Retinal pigment epithelial cell (primary cell): ENCODE measurements at regions not wholly inside any gene's neighbourhood (a gene's known extent, or its start where the extent isn't known, plus 50 kb on each side); places are given as distances from the start of the nearest gene placed in this dataset.
"Not testable (repeated sequence)": the region's sequence is repeated elsewhere in the genome, so short reads cannot be mapped to it uniquely, and the experiment has no call there.

Experiments used
- DNase-seq: peaks from one replicate; pipeline ENCODE4 v3.0.0-alpha.2; 2010; ENCODE audit warnings: low read depth
- H3K4me3 ChIP-seq: 2 replicates; pipeline ENCODE4 v1.5.1; 2011; ENCODE audit warnings: mild to moderate bottlenecking, low read length, control low read depth, moderate library complexity
- CTCF ChIP-seq: conservative IDR thresholded peaks from 2 replicates; pipeline ENCODE4 v1.5.1; 2011; ENCODE audit warnings: low read depth, low read length, control low read depth, inconsistent platforms

DNA sequence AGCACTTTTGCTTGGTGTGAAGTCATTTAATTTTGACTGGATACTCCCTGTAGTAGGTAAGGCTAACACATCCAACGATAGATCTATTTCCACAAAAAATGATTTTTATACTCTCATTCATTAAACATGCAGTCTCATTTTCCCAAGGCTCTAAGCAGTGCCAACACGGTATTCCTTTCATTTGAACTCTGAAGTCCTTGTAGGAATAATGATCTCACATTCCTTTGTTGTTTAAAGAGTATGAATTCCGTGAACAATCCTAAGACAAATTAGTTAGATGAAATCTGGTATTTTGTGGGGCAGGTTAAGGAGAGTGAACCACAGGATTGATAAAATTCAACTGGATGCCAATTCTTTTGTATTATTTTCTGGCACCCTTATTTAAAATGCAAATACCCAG lies 66.6 kb downstream of the LACC1 start:
- TF ChIP-seq CTCF = no peak
- H3K4me3 ChIP-seq = no peak overlapping the region
- DNase-seq = peak; percentile 24

GRCh38 chr13:43947897-43948458 lies 68.3 kb downstream of the LACC1 start:
- no peak overlapping the region for H3K4me3 ChIP-seq
- DNase-seq = no peak
- TF ChIP-seq CTCF = no peak

DNA sequence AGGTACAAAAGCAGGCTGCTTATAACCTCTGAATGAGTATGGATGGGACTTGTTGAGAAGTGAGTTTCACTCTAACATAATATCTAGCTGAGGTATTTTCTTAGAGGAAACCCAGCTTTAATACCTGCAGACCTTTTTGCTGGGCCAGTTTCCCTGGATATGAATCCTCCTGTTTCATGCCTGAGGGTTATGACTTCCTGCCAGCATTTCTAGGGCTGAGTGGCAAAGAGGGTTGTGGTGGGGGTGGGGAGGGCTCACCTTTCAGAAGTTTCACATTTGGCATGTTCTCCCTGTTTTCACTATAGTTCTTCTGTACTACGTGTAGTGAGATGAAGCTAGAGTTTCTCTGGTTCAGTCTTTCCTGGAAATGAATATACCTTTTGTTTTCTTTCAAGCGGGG lies 73.7 kb downstream of the LACC1 start:
- H3K4me3 ChIP-seq = no peak overlapping the region
- DNase-seq = no peak
- no peak for TF ChIP-seq CTCF

DNA sequence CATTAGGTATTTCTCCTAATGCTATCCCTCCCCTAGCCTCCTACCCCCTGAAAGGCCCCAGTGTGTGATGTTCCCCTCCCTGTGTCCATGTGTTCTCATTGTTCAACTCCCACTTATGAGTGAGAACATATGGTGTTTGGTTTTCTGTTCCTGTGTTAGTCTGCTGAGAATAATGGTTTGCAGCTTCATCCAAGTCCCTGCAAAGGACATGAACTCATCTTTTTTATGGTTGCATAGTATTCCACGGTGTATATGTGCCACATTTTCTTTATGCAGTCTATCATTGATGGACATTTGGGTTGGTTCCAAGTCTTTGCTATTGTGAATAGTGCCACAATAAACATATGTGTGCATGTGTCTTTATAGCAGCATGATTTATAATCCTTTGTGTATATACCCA lies 77.3 kb downstream of the LACC1 start:
- H3K4me3 ChIP-seq = not testable (repeated sequence)

DNA sequence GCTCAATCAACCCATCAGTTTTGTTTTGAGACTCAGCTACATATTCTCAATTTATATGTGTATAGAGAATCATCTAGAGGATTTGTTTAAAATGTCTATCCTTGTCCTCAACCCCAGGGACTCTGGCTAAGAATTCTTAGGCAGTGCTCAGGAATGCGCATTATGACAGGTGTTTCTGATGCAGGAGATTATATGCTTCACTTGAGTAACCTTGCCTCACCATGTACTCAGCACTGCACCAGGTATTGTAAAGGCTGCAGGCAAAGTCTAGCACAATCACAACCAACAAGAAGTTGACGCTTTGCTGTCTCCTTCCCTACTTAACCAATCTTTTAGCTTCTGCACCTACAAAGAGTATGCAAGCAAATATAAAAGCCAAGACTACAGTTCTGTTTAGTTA lies 79.6 kb downstream of the LACC1 start:
- no peak overlapping the region for H3K4me3 ChIP-seq
- no peak for TF ChIP-seq CTCF
- DNase-seq = no peak

More for the DNA sequence above, 77.3 kb downstream of the LACC1 start:
- not testable (repeated sequence) for DNase-seq

DNA sequence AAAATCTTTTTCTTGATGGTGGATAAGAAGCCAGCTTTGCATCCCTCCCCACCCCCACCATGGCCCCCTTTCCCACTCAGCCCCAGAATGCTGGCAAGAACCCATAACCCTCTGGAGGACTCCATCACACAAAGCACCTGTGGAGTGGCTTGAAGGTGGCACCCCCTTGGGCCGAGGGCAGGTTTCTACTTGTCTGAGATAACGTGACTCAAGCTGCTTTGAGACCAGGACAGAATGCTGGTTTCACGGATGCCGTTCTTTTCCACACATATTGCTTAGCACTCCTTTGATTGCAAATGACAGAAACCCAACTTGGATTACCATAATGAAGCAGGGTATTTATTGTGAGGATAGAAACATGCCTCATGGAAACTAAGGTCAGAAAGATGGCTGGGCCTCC lies 82.2 kb downstream of the LACC1 start:
- no peak for DNase-seq

DNA sequence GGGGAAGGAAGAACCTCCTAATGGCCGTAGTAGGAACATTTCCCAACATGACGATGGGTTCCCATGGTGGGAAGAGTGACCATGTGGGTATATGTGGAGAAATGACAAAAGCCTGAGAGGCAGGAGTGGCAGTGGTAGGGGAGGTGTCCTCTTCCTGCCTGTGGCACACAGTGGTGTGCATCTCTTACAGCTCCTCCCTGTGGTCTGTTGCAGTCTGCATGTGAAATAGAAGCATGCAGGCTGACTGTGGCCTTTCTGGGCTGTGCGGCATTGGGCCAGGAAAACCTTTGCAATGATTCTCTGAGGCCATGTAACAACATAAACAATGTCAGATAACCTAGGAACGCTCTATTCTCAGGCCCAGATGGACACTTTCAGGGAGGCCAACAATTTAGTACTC lies 84.0 kb downstream of the LACC1 start:
- no peak for TF ChIP-seq CTCF
- DNase-seq = no peak
- no peak overlapping the region for H3K4me3 ChIP-seq

More for the DNA sequence above, 82.2 kb downstream of the LACC1 start:
- no peak for TF ChIP-seq CTCF
- H3K4me3 ChIP-seq = no peak overlapping the region
